HCT116 (cell line): ENCODE measurements at regions not wholly inside any gene's neighbourhood (a gene's known extent, or its start where the extent isn't known, plus 50 kb on each side); places are given as distances from the start of the nearest gene placed in this dataset.
"Not testable (repeated sequence)": the region's sequence is repeated elsewhere in the genome, so short reads cannot be mapped to it uniquely, and the experiment has no call there.

Experiments used
- ATAC-seq: fragments of 200-7000 bp; cut with Tn5 transposase; 2 replicates; pipeline ENCODE4 v1.9.1; 2020; ENCODE audit warnings: mild to moderate bottlenecking, moderate library complexity
- BruUV-seq: library from RNA; stranded (reverse); fragments of 400-500 nt; replicated peaks from 2 replicates; lab custom pipeline; 2021; lab: Mats Ljungman, UMichigan
- CTCF ChIA-PET: fragments of 300-600 bp; sonication (Branson Sonifier 250); formaldehyde crosslinking; loops from one replicate; lab custom pipeline; 2021; ENCODE audit warnings: antibody characterized with exemption; lab: Charles Lee
- POLR2A ChIA-PET: fragments of 300-600, 350-600 bp; sonication (Branson Sonifier 250); formaldehyde crosslinking; loops from one replicate; lab custom pipeline; 2021; ENCODE audit warnings: antibody characterized with exemption; lab: Charles Lee
- RAD21 ChIA-PET, 2 experiments: fragments of 300-600 bp; sonication (Branson Sonifier 250); formaldehyde crosslinking; loops; one replicate each; lab custom pipeline; 2023; ENCODE audit warnings: low total read pairs in 2 of 2; ENCODE audit not compliant: uncharacterized antibody in 2 of 2, unreplicated experiment in 2 of 2, low non-redundant PET in 1 of 2; lab: Charles Lee
- DNase-seq: peaks from one replicate; pipeline ENCODE4 v3.0.0-alpha.2; 2010; ENCODE audit warnings: low read depth, low spot score
- H2AFZ ChIP-seq: fragments of 200-600 bp; shearing (Covaris generic), sonication (generic); 2 replicates; pipeline ENCODE4 v1.6.1; 2017; ENCODE audit warnings: low read depth, mixed run types, mixed read lengths, antibody characterized with exemption, low read length; ENCODE audit not compliant: poor library complexity, severe bottlenecking
- H3K27ac ChIP-seq: 2 replicates; pipeline ENCODE4 v1.5.1; 2012; ENCODE audit warnings: low read depth, low read length
- H3K27me3 ChIP-seq: fragments of 200-600 bp; sonication (generic); 2 replicates; pipeline ENCODE4 v1.6.1; 2016; ENCODE audit warnings: mixed run types, low read length, mixed read lengths; ENCODE audit not compliant: insufficient read depth
- H3K36me3 ChIP-seq, 2 experiments: fragments of 200-500 bp in 1 of 2; fragments of 200-600 bp in 1 of 2; sonication (Bioruptor generic) in 1 of 2; sonication (generic) in 1 of 2; 2 replicates each; pipeline versions ENCODE4 v1.5.1 to v1.6.1; 2014 to 2016; ENCODE audit warnings: low read length in 2 of 2, inconsistent platforms in 1 of 2, mixed read lengths in 1 of 2, mixed run types in 1 of 2; ENCODE audit not compliant: insufficient read depth in 2 of 2, control insufficient read depth in 1 of 2
- H3K4me1 ChIP-seq, 2 experiments: fragments of 200-600 bp in 1 of 2; sonication (generic) in 1 of 2; 2 replicates each; pipeline versions ENCODE4 v1.5.1 to v1.6.1; 2012 to 2017; ENCODE audit warnings: low read length in 2 of 2, inconsistent platforms in 1 of 2, mild to moderate bottlenecking in 1 of 2, mixed read lengths in 1 of 2, mixed run types in 1 of 2, moderate library complexity in 1 of 2; ENCODE audit not compliant: insufficient read depth in 2 of 2, control insufficient read depth in 1 of 2
- H3K4me2 ChIP-seq: fragments of 200-600 bp; sonication (generic); 2 replicates; pipeline ENCODE4 v1.6.1; 2017; ENCODE audit warnings: mixed run types, low read length, mixed read lengths
- H3K4me3 ChIP-seq, 2 experiments: fragments of 200-600 bp in 1 of 2; sonication (generic) in 1 of 2; replicated peaks in 1 of 2; 2 replicates each; pipeline ENCODE4 v1.5.1; 2011 to 2016; ENCODE audit warnings: low read length in 2 of 2, control low read depth in 1 of 2, low read depth in 1 of 2, mild to moderate bottlenecking in 1 of 2, mixed read lengths in 1 of 2, mixed run types in 1 of 2
- H3K79me2 ChIP-seq: fragments of 200-600 bp; sonication (generic); 2 replicates; pipeline ENCODE4 v1.6.1; 2017; ENCODE audit warnings: mild to moderate bottlenecking, mixed run types, low read length, moderate library complexity, mixed read lengths; ENCODE audit not compliant: insufficient read depth
- H3K9ac ChIP-seq: fragments of 200-600 bp; sonication (generic); 2 replicates; pipeline ENCODE4 v1.6.1; 2016; ENCODE audit warnings: low read length, mixed read lengths
- H3K9me2 ChIP-seq: fragments of 200-600 bp; sonication (generic), shearing (Covaris generic); 2 replicates; pipeline ENCODE4 v1.6.1; 2017; ENCODE audit warnings: mixed run types, mild to moderate bottlenecking, moderate library complexity; ENCODE audit not compliant: insufficient read depth
- H3K9me3 ChIP-seq, 2 experiments: fragments of 200-500 bp in 1 of 2; fragments of 200-600 bp in 1 of 2; sonication (Bioruptor generic) in 1 of 2; sonication (generic) in 1 of 2; 2 replicates each; pipeline ENCODE4 v1.6.1; 2014 to 2017; ENCODE audit warnings: low read length in 2 of 2, mixed read lengths in 2 of 2, inconsistent platforms in 1 of 2, low read depth in 1 of 2, mild to moderate bottlenecking in 1 of 2, mixed run types in 1 of 2, moderate library complexity in 1 of 2; ENCODE audit not compliant: control insufficient read depth in 1 of 2, insufficient read depth in 1 of 2
- H4K20me1 ChIP-seq: fragments of 200-600 bp; sonication (generic), shearing (Covaris generic); 2 replicates; pipeline ENCODE4 v1.6.1; 2017; ENCODE audit warnings: mixed run types, mild to moderate bottlenecking, moderate library complexity; ENCODE audit not compliant: insufficient read depth
- CBX3 ChIP-seq: IDR thresholded peaks from 2 replicates; pipeline ENCODE4 v1.6.1; 2012; ENCODE audit warnings: low read depth
- CEBPB ChIP-seq: IDR thresholded peaks from 2 replicates; pipeline ENCODE4 v1.6.1; 2012; ENCODE audit warnings: low read depth
- EZH2 ChIP-seq: fragments of 200-600 bp; sonication (generic); IDR thresholded peaks from 2 replicates; pipeline ENCODE4 v1.6.1; 2017; ENCODE audit warnings: antibody characterized with exemption, mixed run types
- YY1 ChIP-seq: IDR thresholded peaks from 2 replicates; pipeline ENCODE4 v1.6.1; 2011; ENCODE audit warnings: low read length, low read depth, moderate library complexity, mild to moderate bottlenecking; ENCODE audit not compliant: insufficient replicate concordance; ENCODE audit errors: extremely low read depth
- ZNF274 ChIP-seq: fragments of 200-500 bp; sonication (Bioruptor generic); IDR thresholded peaks from 2 replicates; pipeline ENCODE4 v1.6.1; 2014; ENCODE audit warnings: mild to moderate bottlenecking, low read depth, low read length, inconsistent platforms
- intact Hi-C: fragments of 100-400 bp; cut with micrococcal nuclease; formaldehyde crosslinking; loops from 2 replicates; pipeline ENCODE4 v1.10.0; 2022

DNA sequence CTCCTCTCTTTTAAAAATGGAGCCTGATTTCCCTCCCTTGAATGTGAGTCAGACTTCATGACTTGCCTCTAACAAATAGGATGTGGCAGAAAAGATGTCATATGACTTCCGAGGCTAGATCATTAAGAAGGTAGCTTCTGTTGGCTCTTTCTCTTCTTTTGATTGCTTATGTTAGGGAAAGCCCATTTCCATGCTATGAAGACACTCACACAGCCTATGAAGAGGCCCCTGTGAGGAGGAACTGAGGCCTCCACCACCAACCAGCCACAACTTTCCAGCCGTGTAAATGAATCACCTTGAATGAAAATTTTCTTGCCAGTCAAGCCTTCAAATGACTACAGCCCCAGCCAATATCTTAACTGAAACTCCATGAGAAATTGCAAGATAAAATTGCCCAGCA is 413.4 kb downstream of the TMEM38B start:
- Histone ChIP-seq H2AFZ (no peak overlapping the region), H3K79me2 (no peaks in the 10 kb centered on the region), H3K9ac (no peak overlapping the region), H3K27me3 (peaks cover 1% of the 10 kb centered on the region; the same call in 1 of the 2 replicates), H3K4me2 (no peak overlapping the region), H3K9me3 (no peaks in the 10 kb centered on the region), H3K36me3 (no peaks in the 10 kb centered on the region), H3K9me2 (no peaks in the 10 kb centered on the region), H3K4me1 (no peaks in the 10 kb centered on the region), H3K27ac (no peak overlapping the region), H4K20me1 (no peaks in the 10 kb centered on the region), H3K4me3 (no peak overlapping the region)
- intact Hi-C loops, result no loop called here
- POLR2A ChIA-PET, result no interaction called here
- DNase-seq, result no peak
- BruUV-seq, result no TSS peak
- no peak for ATAC-seq
- CTCF ChIA-PET, result no interaction called here
- RAD21 ChIA-PET, result interaction anchor here in 1 of 2 experiments (0.6 kb wide), 1 partner anchor 14 kb away, joined by 7 read pairs; no protein-coding TSS in a partner anchor
- TF ChIP-seq CEBPB, result no peak

DNA sequence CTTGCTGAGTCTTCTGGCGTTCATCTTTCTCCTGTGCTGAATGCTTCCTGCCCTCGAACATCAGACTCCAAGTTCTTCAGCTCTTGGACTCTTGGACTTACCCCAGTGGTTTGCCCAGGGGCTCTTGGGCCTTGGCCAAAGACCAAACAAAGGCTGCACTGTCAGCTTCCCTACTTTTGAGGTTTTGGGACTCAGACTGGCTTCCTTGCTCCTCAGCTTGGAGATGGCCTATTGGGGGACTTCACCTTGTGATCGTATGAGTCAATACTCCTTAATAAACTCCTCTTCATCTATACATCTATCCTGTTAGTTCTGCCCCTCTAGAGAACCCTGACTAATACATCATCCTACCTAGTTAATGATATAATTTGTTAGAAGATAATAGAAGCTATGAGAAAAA is 415.4 kb downstream of the TMEM38B start:
- H3K79me2 ChIP-seq, H3K36me3 ChIP-seq, H4K20me1 ChIP-seq, H3K4me3 ChIP-seq, H3K9me2 ChIP-seq, H3K27ac ChIP-seq, H3K9ac ChIP-seq, H3K9me3 ChIP-seq, H3K4me1 ChIP-seq, BruUV-seq, RAD21 ChIA-PET, POLR2A ChIA-PET, H2AFZ ChIP-seq, intact Hi-C loops, CTCF ChIA-PET, DNase-seq, H3K4me2 ChIP-seq, H3K27me3 ChIP-seq, ATAC-seq: not testable (repeated sequence)

DNA sequence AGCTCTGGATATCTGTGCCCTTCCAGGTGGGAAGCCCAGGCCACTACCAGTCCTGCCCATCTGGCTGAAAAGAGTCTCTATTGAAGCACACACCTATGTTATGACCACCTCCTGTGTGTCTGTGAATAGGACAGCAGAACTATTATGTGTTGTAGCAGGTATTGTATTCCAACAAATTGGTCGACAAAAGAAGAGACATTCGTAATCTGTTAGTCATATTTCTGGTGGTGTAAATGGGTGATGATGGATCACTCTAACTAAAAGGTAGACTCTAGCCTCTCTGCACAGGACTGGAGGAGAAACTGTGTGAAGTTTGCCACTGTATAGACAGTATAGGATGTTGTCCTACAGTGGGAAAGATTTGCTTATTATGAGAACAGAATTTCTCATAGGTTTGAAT is 416.1 kb downstream of the TMEM38B start:
- ChIA-PET RAD21 (no interaction called here), CTCF (no interaction called here), POLR2A (no interaction called here)
- intact Hi-C loops, result no loop called here
- DNase-seq (no peak), ATAC-seq (no peak)
- H3K4me3 ChIP-seq, result no peak overlapping the region
- H3K4me1 ChIP-seq, result no peaks in the 10 kb centered on the region
- H3K9me2 ChIP-seq, result no peaks in the 10 kb centered on the region
- no peak overlapping the region for H3K9ac ChIP-seq
- H2AFZ ChIP-seq, result no peak overlapping the region
- no peak for TF ChIP-seq CBX3
- no peak for TF ChIP-seq ZNF274
- TF ChIP-seq YY1, result no peak
- no peak for TF ChIP-seq EZH2
- no peak overlapping the region for H3K27ac ChIP-seq
- H3K9me3 ChIP-seq, result no peaks in the 10 kb centered on the region
- no peaks in the 10 kb centered on the region for H3K36me3 ChIP-seq
- H3K79me2 ChIP-seq, result no peaks in the 10 kb centered on the region
- no peak overlapping the region for H3K4me2 ChIP-seq
- peaks cover 9% of the 10 kb centered on the region; the same call in 1 of the 2 replicates for H3K27me3 ChIP-seq
- H4K20me1 ChIP-seq, result no peaks in the 10 kb centered on the region
- BruUV-seq, result no TSS peak
